ENCODE measurements at regions not wholly inside any gene's neighbourhood (a gene's known extent, or its start where the extent isn't known, plus 50 kb on each side); places are given as distances from the start of the nearest gene placed in this dataset.

GRCh38 chr1:112105557-112105956, 116.1 kb upstream of the KCND3 start:
- no peak for TF ChIP-seq CTCF (IDR thresholded peaks at IDR 0.05)
- no peak for TF ChIP-seq POLR2A (IDR thresholded peaks at IDR 0.05)
- TF ChIP-seq POLR2AphosphoS5 (IDR thresholded peaks at IDR 0.05) = no peak

Measured in prostate gland (tissue), 2 donors.